Stimulated activated CD4-positive, alpha-beta T cell treated with anti-CD3 and anti-CD28 coated beads, Interleukin-2, amount 100 ng/mL, for 24 hours (primary cell): ENCODE measurements at regions not wholly inside any gene's neighbourhood (a gene's known extent, or its start where the extent isn't known, plus 50 kb on each side); places are given as distances from the start of the nearest gene placed in this dataset.

Source experiments
- DNase-seq, 2 donors: peaks; one replicate each; pipeline ENCODE4 v3.0.0-alpha.2; 2020

DNA sequence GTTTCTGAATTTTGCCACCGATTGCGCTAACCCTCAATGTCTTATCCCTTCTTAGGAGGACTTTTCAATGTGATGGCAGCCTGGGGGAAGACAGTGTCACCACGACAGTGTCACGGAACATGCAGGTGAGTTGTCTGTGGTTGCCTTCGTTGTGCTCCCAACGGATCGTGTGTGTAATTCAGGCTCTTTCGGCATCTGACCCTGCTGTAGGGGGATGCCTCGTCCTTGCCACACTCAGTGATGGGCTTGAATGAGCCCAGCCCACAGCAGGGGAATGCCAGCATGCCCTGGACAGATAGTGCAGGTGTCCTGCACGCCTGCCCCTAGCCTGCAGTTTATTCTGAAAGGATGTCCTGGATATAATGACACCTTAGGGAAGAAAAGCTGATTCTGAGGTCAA, 123.8 kb upstream of the RTL1 start:
- no peak for DNase-seq

DNA sequence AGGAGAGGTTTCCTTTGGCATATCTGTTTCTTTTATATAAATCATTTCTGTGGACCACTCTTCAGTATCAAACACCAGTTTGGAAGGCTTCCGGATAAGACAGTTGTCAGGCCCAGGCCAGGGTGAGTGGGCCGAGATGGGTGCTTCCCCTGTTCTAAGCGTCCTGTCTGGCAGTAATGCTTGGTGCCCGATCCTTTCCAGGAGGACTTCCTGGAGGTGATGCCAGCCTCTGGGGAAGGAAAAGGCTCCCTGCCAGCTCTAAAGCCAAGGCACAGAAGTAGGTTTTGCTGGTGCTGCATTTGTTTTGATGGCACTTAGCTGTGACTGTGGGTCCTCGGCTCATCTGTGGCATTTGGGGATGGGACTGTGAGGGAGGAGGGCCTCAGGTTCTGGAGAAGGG, 124.4 kb upstream of the RTL1 start:
- DNase-seq: no peak

DNA sequence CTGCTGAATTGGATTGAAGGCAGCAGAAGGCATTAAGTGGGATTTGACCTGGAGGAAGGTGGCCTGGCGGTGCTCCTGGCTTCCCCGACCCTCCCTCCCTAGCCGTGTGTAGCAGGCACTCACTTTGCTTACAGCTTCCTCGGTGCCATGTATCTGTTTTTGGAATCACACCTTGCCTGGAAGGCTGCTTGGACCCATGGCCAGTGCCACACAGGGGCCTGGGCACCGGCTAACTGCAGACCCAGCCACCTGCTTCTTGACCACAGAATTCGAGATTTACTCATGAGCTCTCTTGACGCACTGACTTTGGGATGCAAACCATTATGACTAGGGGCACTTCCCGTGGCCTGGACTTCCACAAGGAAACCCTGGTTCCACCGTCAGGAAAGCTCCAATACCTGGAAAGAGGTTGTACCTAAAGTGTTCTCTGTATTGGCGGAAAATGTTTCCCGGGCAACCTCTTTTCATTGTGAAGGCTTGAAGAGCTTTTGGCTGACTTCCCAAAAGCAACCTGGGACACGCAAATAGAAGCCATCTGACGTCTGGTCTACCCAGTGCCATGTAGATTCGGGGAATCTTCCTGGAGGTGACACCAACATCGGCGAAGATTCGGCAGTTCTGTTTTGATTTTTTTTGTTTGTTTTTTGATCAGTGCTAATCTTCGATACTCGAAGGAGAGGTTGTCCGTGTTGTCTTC, 125.6 kb upstream of the RTL1 start:
- no peak for DNase-seq

DNA sequence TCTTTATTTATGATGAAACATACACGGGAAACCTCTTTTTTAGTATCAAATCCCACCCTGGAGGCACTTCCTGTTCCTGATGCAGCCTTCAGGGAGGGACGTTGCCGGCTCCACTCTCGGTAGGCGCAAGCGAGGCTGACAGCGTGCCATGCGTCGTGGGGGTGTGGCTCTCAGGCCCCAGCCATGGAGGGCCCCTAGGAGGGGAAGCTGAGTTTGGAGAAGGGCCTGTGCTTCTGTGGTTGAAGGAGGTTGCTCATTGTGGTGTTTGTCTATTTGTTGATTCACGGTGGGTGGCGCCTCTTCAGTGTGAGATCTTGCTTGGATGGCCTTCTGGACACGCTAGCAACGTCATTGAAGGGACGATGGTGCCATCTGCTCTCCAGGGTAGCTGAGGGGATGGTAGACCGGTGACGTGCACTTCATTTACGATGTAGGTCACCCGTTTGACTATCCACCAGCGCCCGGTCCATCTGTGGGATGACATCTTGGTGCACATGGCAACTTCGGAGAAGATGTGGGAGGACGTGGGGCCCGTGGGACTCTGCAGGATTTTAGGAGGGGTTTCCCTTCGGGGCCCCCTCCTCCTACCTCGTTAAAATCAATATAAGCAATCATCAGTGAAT, 126.3 kb upstream of the RTL1 start:
- DNase-seq: no peak

DNA sequence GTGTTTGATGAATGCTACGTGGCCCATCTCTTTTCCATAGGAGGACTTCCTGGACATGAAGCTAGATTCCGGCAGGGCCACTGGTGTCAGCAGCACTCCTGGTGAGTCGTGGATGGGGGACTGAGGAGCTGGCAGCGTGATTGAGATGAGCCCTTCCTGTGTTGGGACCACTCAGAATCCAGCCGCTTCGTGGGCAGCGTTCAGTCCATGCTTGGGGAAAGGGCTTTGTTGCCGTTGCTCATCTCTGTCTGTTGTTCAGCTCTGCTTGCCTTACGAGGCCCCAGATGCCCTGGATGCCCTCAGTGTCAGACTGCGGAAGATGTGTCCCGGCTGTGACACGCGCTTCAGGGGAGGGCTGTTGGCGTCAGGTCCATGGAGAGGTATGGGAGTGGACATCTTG, 127.1 kb upstream of the RTL1 start:
- no peak for DNase-seq

DNA sequence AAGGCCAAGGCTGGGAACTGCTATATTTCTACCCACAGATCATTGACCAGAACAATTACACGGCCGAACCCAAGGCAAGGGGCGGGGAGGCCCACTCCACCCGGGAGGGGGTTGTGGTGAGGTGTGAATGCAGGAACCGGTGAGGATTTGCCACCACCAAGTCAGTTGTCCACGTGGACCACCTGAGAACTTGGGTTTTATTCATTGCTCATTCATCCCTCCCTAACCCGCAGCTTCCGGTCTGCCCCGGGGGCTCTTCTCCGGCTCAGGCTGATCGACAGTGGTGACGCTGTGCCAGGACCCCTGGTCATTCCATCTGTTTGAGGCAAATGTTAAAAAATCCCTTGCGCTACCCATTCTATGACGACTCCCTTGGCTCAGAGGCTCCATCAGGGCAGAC, 127.7 kb upstream of the RTL1 start:
- no peak for DNase-seq

DNA sequence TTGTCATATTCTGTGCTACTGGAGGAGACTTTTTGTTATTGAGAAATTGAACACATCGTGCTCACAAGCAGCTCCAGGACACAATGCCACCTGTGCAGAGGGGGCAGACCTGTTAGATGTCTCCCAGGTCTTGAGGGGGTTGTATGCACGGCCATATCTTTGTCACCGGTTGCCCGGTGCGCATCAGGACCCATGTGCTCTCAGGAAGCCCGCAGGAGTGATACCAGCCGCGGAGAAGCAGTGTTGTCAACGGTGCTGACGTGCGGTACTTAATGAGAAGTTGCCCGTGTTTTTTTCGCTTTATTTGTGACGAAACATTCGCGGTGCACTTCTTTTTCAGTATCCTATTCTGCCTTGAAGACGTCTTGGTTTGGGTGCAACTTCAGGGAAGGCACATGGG, 128.2 kb upstream of the RTL1 start:
- DNase-seq: no peak

DNA sequence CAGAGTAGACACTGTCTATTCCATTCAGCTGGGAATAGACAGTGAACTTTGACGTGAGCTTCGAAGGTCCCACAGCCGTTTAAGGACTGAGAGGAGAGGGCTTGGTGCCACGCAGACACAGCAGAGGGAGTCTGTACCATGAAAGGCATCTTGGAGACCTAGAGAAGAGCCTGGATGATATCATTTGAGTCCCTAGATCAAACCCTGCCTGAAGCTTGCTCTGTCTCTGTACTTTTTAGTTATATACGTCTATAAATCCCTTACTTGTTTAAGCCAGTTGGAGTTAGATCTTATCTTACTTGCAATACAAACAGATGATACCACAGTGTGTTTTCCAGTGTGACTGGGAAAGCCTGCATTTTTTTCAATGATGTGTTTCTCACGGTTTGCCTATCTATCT, 128.9 kb upstream of the RTL1 start:
- DNase-seq: no peak

DNA sequence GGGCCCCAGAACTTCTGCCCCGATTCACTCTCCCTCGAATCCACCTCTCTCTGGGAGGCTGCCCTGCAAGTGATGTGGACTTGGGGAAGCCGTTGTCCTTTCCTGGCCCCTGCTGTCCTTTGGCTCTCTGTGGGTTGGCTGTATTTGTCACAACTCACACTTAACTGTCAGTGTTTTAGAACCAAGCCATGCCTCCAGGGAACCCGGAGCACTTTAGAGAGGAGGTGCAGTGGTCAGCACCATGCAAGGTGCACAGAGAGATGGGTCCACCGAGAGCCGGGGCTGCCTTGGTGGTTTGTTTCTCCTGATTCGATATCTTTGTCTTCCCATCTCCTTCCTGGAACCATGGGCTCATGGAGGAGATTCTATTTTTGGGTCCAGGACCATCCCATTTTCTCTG, 129.5 kb upstream of the RTL1 start:
- DNase-seq: no peak

DNA sequence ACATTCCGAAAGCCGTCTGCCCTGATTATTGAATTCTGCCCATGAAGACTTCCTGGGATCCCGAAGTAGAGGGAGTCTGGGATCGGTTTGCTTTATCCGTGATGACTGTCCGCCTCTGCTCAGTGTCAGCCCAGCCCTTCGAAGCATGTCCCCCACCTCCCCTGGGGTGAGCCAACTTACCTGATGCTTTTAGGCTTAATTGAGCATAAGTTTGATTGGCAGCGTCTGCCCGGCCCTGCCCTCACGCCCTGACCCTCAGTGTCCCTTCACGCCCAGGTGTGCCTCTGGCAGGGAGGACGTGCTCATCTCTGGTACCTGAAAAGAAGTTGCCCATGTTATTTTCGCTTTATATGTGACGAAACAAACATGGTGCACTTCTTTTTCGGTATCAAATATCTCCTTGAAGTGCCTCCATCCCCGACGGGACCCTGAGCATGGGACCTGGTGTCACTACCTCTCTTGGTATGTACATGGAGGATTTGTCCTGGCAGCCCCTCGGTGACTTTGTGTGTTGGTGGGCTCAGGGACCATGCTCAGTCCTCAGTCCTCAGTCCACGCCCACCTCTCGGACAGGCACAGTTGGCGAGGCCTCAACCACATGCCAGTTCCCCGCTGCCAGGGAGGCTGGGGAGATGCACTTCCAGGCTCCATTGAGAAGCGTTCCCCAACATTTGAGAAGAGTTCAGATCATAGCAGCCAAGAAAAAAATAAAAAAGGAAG, 130.1 kb upstream of the RTL1 start:
- DNase-seq: no peak

DNA sequence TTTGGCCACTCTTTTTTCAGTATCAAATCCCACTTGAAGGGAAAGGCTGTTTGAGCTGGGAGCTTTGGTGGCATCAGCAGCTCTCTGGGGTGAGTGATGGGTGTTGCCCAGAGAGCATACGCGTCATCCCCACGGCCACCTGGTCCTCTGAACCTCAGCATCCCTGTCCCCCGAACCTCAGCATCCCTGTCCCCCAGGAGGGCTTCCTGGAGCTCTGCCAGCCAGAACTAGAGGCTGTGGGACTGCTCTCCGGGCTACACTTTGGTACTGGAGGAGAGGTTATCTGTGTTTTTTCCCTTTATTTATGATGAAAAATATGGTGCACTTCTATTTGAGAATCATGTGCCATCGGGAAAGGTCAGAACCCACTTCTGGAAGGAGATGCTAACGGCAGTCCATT, 131.5 kb upstream of the RTL1 start:
- no peak for DNase-seq

DNA sequence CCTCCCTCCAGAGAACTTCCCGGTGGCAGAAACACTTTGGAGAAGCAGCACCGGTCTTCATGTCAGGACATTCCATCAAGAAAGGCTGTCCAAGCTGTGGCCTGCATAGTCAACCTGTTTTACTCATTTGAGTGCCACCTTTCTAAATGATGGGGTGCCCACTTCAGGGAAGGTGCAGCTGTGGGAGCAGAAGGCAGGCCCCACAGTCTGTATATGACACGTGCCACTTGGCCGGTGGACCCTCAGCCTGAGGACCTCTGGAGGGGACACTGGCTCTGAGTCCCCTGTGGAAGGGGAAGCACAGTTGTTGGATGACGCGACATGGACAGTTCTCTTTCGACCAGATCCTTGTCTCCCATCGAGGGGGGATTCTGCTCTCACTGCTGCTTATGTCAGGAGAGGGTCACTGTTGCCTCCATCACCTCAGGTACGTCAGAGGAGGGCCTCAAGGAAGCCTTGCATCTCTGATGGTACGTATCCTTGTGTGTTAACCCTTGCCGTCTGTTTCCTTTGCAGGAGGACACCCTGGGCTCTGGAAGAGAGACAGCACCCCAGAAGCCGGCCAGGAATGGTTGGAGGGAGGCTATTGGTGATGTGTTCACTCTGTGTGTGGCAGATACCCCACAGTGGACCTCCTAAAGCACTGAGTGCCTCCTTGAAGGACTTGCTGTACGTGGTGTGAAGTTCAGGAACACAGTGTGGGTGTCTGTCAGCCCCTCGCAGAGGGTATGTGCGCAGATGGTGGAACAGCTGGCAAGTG, 132.1 kb upstream of the RTL1 start:
- DNase-seq: no peak

DNA sequence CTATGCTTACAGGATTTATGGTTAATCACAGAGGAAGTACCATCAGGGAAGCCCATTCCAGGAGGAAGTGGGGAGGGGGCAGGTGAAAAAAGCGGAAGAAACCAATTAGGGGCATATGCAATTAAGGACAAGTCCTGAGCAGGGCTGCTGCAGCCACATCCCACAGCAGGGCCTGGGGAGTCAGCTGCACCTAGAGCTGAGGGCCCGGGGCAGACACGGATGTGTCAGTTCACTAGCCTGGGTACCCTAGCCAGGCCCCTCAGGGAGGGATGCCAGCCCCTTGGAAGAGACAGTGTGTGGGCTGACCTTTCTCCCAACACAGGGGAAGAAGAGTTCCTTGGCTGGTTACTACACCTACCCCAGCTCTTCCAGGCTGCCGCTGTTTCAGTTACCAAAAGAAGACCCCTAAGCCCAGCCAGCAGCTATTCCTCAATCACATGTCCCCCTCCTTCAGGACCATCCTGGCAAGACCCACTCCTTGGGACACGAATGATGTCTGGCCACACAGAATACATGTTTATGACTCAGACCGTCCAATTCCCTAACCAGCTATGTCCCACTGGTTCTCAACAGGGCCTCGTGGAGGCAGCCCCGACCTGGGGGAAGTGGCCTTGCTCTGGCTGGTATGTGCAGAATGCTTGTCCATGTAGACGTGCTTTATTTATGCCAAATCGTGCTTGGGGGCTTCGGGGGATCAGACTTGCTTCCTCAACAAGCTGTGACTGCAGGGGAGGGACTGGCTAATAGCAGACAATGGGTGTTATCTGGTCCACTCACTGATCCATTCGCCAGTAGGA, 133.7 kb upstream of the RTL1 start:
- no peak for DNase-seq

DNA sequence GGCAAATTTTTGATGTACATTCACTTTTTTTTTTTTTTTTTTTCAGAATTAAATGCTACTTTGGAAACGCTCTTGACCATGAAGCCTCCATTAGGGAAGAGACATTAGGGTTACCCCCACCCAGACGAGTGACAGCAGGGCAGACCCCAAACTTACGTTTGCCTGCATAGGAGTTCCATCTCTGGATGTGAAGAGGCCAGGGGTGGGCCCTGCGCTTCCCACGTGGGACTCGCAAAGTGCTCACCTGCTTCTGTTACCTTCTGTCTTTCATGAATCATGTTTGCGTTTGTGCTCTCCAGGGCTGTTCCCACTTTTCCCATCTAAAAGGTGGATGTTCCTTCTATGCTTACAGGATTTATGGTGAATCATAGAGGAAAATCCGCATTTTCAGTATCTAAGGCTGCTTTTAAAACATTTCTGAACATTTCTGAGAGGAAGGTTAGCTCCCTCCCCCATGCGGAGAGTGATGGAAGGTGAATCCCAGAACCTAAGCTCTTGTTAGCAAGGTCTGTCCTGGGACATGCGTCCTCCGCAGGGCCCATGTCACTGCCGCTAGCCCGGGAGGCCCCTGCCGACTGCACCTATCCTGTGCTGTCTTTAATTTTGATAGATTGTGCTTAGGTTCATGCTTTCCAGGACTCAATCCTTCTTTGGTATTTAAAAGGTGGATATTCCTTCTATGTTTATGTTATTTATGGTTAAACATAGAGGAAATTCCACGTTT, 135.7 kb upstream of the RTL1 start:
- no peak for DNase-seq

DNA sequence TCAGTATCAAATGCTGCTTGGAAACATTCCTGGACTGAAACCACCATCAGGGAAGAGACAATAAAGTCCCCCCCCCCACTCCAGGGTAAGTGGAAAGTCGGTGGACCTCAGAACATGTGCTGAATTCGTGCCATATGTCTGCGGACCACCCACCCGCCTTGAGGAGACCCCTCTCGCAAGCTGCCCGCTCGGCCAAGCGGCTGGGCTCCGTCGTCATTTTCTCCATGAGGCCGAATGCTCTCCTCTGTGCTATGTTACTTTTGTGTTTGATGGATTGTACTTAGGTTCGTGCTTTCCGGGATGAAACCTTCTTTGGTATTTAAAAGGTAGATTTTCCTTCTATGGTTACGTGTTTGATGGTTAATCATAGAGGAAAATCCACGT, 136.2 kb upstream of the RTL1 start:
- no peak for DNase-seq

DNA sequence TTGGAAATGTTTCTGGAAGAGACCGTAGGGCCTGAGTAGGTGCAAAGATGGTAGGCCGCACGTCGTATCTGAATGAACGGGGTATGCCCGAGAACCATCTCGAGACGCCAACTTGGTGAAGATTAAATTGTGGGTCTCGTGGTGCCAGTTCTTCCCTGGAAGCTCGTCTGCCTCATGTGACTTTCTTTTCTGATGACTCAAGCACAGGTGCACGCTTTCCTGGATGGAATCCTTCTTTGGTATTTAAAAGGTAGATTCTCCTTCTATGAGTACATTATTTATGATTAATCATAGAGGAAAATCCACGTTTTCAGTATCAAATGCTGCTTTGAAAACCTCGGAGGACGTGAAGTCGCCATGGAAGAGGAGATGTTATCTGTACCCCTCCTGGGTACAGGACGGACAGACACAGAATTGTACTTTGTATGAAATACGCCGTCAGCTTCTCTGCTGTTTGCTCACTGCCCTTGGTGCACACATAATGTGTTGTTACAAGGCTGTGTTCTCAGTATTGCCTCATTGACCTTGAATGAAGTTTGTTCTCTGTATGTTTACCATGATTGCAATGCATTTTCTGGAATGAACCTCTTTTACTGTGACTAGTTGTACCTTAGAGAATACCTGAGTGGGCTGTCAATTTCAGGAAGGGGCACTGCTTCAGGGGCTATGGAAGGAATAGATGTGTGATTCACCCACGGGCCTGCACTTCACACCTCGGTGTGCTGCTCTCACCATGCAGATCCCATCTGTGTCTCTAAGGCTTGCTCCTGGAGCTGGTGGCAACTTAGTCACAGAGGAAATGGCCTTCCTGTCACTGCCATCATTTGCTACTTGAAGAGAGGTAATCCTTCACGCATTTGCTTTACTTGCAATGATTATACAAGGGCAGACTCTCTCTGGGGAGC, 137.3 kb upstream of the RTL1 start:
- no peak for DNase-seq

DNA sequence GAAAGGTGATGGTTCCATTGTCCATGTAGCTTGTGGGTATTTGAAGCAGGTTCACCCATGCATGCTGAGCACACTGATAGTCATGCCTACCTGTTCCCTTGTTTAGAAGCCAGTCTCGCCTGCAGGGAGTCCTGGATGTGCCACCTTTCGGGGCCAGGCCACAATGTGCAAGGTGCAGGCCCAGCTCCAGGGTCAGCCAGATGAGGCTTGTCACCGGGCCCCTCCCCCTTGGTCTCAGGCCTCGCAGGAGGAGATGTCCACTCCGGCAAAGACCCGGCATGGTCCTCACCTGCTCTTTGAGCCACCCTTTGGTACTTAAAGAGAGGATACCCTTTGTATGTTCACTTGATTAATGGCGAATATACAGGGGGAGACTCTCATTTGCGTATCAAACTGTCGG, 140.4 kb upstream of the RTL1 start:
- DNase-seq: no peak

DNA sequence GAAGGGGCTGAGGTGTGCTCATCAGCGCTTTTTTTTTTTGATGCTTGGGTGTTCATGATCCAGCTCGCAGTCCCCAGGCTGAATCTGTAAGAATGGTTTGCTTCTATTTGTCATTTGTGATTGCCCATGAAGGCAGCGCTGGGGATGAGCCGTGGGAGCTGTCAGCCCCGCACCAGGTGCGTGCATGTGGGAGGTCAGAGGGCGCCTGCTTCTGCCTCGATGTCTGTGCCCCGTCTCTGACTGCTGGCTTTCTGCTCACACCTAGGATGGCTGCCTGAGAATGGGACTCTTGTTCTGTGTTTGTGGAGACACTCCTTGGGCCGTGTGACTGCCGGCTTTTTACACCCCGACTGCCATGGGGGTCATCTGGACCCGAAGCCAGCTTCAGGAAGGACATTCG, 141.2 kb upstream of the RTL1 start:
- no peak for DNase-seq

DNA sequence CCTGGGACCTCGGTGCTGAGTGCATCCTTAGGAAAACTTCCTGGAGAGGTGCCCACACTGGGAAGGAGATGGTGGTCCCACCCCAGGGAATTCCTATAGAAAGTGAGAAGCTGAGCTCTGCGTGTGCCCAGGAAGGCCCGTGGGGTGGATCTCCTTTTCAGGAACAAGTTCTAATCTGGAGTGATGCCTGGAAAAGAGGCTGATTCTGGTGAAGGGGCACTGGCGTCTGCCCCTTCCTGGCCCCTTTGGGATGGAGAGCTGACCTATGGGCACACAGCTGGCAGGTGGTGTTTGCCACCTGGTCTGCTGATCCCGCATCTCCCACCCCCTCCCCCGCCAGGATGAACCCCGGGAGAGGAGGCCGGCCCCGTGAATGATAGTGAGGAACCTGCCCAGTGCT, 142.0 kb upstream of the RTL1 start:
- DNase-seq: no peak

DNA sequence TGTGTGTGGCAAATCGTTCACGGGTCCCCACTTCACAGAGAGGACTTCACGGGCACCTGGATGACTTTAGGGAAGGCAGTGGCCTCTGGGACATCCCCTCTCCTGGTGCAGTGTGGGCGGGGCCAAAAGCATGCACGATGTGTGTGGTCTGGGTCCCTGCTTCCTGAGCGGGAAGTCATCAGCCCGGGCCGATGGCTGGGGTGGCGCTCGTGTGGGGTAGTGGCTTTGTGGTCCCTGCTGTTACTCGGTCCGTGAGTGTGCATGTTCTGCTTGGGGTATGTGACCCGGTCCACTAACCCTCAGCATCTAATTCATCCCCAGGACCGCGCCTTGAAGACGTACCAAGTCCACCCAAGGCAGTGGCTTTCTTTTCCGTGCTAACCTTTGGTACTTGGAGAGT, 142.5 kb upstream of the RTL1 start:
- DNase-seq: no peak

DNA sequence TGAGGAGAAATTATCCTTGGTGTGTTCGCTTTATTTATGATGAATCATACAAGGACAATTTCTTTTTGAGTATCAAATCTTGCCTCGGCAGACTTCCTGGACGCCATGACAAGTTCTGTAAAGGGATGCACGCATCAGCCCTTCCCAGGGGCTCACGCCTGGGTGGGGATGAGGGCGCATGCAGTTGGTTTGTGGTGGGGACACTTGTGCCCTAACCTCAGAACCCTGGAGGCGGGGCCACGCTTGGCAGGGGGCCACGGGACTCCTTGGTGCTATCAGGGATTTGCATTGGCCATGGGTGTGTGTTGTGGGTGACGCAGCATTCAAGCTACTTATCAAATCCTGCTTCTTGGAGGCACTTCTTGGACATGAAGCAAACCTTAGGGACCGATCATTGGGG, 143.8 kb upstream of the RTL1 start:
- DNase-seq: no peak
